HepG2 (cell line): ENCODE measurements at regions not wholly inside any gene's neighbourhood (a gene's known extent, or its start where the extent isn't known, plus 50 kb on each side); places are given as distances from the start of the nearest gene placed in this dataset.

Experiments
- ATAC-seq: fragments of 200-7000 bp; cut with Tn5 transposase; 3 replicates; pipeline ENCODE4 v1.9.1; 2020; ENCODE audit warnings: mild to moderate bottlenecking, moderate library complexity
- BruUV-seq: library from RNA; stranded (reverse); fragments of 400-500 nt; replicated peaks from 2 replicates; lab custom pipeline; 2021; lab: Mats Ljungman, UMichigan
- CTCF ChIA-PET: fragments of 300-600 bp; formaldehyde crosslinking; extraction: SDS; loops from one replicate; lab custom pipeline; 2021; ENCODE audit warnings: low total read pairs, inconsistent platforms, low intra/inter-chr PET ratio; lab: Yijun Ruan, JAX
- POLR2A ChIA-PET: fragments of 350-600 bp; sonication (Branson Sonifier 250); formaldehyde crosslinking; loops from one replicate; lab custom pipeline; 2020; ENCODE audit warnings: antibody characterized with exemption, inconsistent platforms; lab: Yijun Ruan, JAX
- DNase-seq: peaks from one replicate; pipeline ENCODE4 v3.0.0-alpha.2; 2015; ENCODE audit warnings: low spot score
- FAIRE-seq: peaks from 3 replicates; lab custom pipeline; 2011; peaks lifted over from hg19 to GRCh38; lab: Jason Lieb, UNC
- H2AFZ ChIP-seq: one replicate; pipeline ENCODE4 v1.6.1; 2011; ENCODE audit warnings: low read length, inconsistent platforms
- H3K27ac ChIP-seq: fragments of 300-600 bp; 3 replicates; pipeline ENCODE4 v1.8.0; 2011; ENCODE audit warnings: mixed run types, mild to moderate bottlenecking, mixed read lengths, low read length, inconsistent platforms; ENCODE audit not compliant: insufficient read depth; ENCODE audit errors: extremely low read length
- H3K27me3 ChIP-seq, 2 experiments: fragments of 200-600 bp in 1 of 2; 2 replicates in 1 of 2; 3 replicates in 1 of 2; pipeline versions ENCODE4 v1.6.0 to v1.8.0; 2011; ENCODE audit warnings: low read length in 2 of 2, mild to moderate bottlenecking in 2 of 2, moderate library complexity in 2 of 2, inconsistent platforms in 1 of 2; ENCODE audit not compliant: insufficient read depth in 2 of 2, control insufficient read depth in 1 of 2
- H3K36me3 ChIP-seq, 2 experiments: fragments of 200-600 bp in 1 of 2; replicated peaks in 1 of 2; 2 replicates in 1 of 2; 3 replicates in 1 of 2; pipeline versions ENCODE4 v1.5.1 to v1.8.0; 2011; ENCODE audit warnings: low read length in 2 of 2, inconsistent platforms in 1 of 2; ENCODE audit not compliant: insufficient read depth in 2 of 2, control insufficient read depth in 1 of 2
- H3K4me1 ChIP-seq: 2 replicates; pipeline ENCODE4 v1.5.1; 2012; ENCODE audit warnings: low read length, inconsistent platforms; ENCODE audit not compliant: insufficient read depth
- H3K4me2 ChIP-seq: 2 replicates; pipeline ENCODE4 v1.6.0; 2011; ENCODE audit warnings: low read depth, low read length, inconsistent platforms
- H3K4me3 ChIP-seq, 3 experiments: fragments of 200-600 bp in 1 of 3; sonication (generic), shearing (Covaris generic) in 1 of 3; replicated peaks in 1 of 3; 2 replicates each; pipeline ENCODE4 v1.5.1; 2011 to 2016; ENCODE audit warnings: low read length in 3 of 3, inconsistent platforms in 2 of 3, low read depth in 2 of 3, mild to moderate bottlenecking in 2 of 3, control low read depth in 1 of 3, mixed read lengths in 1 of 3; ENCODE audit not compliant: insufficient read depth in 1 of 3
- H3K79me2 ChIP-seq: one replicate; pipeline ENCODE4 v1.6.1; 2011; ENCODE audit warnings: low read length, inconsistent platforms; ENCODE audit not compliant: insufficient read depth
- H3K9ac ChIP-seq: 2 replicates; pipeline ENCODE4 v1.6.0; 2011; ENCODE audit warnings: mild to moderate bottlenecking, low read depth, low read length, inconsistent platforms; ENCODE audit not compliant: insufficient read depth
- H3K9me3 ChIP-seq: 2 replicates; pipeline ENCODE4 v1.5.1; 2012; ENCODE audit warnings: mild to moderate bottlenecking, low read length
- H4K20me1 ChIP-seq: 2 replicates; pipeline ENCODE4 v1.6.0; 2011; ENCODE audit warnings: inconsistent platforms, mild to moderate bottlenecking, low read length, moderate library complexity; ENCODE audit not compliant: insufficient read depth
- GABPA ChIP-seq, 2 experiments: IDR thresholded peaks; 2 replicates each; pipeline ENCODE4 v1.6.1; 2011 to 2016; ENCODE audit warnings: low read depth in 2 of 2, low read length in 1 of 2, missing biosample characterization in 1 of 2, missing genetic modification characterization in 1 of 2
- MTA3 ChIP-seq: sonication (generic); formaldehyde crosslinking; IDR thresholded peaks from 2 replicates; pipeline ENCODE4 v1.4.0; 2020; ENCODE audit warnings: missing genetic modification reagents
- RELA ChIP-seq: sonication (generic); formaldehyde crosslinking; IDR thresholded peaks from 2 replicates; pipeline ENCODE4 v1.4.0; 2020; ENCODE audit warnings: missing genetic modification reagents
- ZNF333 ChIP-seq: sonication (generic); formaldehyde crosslinking; IDR thresholded peaks from 2 replicates; pipeline ENCODE4 v1.4.0; 2020; ENCODE audit warnings: mild to moderate bottlenecking, missing genetic modification reagents, borderline replicate concordance
- ZNF570 ChIP-seq: sonication (generic); formaldehyde crosslinking; IDR thresholded peaks from 2 replicates; pipeline ENCODE4 v1.4.0; 2020; ENCODE audit warnings: mild to moderate bottlenecking, missing genetic modification reagents, borderline replicate concordance
- WGBS: methylation state at CpG from one replicate; pipeline ENCODE4 v1.1.6; 2017; ENCODE audit warnings: low lambda C conversion rate; 5-methylcytosine and 5-hydroxymethylcytosine counted together
- in situ Hi-C: cut with HindIII; loops from 2 replicates; pipeline ENCODE4 v1.10.0; 2017; ENCODE audit warnings: low pct_unique_long_range_greater_than_20kb; ENCODE audit not compliant: extremely low pct_ligation_motif_present
- intact Hi-C: fragments of 100-400 bp; cut with micrococcal nuclease; formaldehyde crosslinking; loops from one replicate; pipeline ENCODE4 v1.10.0; 2022; ENCODE audit not compliant: unreplicated experiment
- TF ChIP-seq, protein P1 (sequence below): IDR thresholded peaks from 2 replicates; pipeline ENCODE4 v1.6.1; 2016; ENCODE audit warnings: low read depth, missing genetic modification reagents, missing compliant biosample characterization
- TF ChIP-seq, protein P2 (sequence below): sonication (generic); formaldehyde crosslinking; IDR thresholded peaks from 2 replicates; pipeline ENCODE4 v1.4.0; 2020; ENCODE audit warnings: missing genetic modification reagents
- TF ChIP-seq, protein P3 (sequence below): sonication (generic); formaldehyde crosslinking; IDR thresholded peaks from 2 replicates; pipeline ENCODE4 v1.4.0; 2020; ENCODE audit warnings: missing genetic modification reagents, borderline replicate concordance

DNA sequence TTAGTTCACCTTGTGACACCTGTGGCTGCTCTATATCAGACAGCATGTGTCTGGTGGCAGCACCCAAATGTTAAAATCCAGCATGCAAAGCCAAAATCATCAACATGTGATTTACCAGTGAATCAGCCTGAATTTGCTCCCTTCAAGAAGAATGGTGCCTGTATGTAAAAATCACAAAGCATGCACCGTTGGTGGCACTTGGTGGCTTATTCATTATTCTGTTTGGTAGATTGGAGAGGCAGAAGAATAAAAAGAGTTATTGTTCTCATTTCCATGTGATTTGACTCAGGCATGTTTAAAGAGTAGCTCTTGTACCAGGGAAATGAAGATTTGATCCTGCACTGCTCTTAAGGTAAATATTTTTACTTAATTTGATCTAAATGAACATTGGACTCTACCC lies 143.9 kb upstream of the MPPED2 start:
- Histone ChIP-seq H3K4me2 (no peak overlapping the region), H3K9ac (no peak overlapping the region), H3K36me3 (no peaks in the 10 kb centered on the region), H3K4me1 (no peaks in the 10 kb centered on the region), H3K4me3 (no peak overlapping the region), H3K9me3 (no peaks in the 10 kb centered on the region), H2AFZ (no peak overlapping the region), H3K27me3 (no peaks in the 10 kb centered on the region), H3K79me2 (no peaks in the 10 kb centered on the region), H3K27ac (no peak overlapping the region), H4K20me1 (no peaks in the 10 kb centered on the region)
- POLR2A ChIA-PET = no interaction called here
- CTCF ChIA-PET = no interaction called here
- ATAC-seq = no peak
- no TSS peak for BruUV-seq
- intact Hi-C loops = no loop called here
- DNase-seq = no peak
- in situ Hi-C loops = no loop called here
- no peak for FAIRE-seq
- 0% methylated on average over 1 of the region's 1 CpG for WGBS
- TF ChIP-seq, protein P1, sequence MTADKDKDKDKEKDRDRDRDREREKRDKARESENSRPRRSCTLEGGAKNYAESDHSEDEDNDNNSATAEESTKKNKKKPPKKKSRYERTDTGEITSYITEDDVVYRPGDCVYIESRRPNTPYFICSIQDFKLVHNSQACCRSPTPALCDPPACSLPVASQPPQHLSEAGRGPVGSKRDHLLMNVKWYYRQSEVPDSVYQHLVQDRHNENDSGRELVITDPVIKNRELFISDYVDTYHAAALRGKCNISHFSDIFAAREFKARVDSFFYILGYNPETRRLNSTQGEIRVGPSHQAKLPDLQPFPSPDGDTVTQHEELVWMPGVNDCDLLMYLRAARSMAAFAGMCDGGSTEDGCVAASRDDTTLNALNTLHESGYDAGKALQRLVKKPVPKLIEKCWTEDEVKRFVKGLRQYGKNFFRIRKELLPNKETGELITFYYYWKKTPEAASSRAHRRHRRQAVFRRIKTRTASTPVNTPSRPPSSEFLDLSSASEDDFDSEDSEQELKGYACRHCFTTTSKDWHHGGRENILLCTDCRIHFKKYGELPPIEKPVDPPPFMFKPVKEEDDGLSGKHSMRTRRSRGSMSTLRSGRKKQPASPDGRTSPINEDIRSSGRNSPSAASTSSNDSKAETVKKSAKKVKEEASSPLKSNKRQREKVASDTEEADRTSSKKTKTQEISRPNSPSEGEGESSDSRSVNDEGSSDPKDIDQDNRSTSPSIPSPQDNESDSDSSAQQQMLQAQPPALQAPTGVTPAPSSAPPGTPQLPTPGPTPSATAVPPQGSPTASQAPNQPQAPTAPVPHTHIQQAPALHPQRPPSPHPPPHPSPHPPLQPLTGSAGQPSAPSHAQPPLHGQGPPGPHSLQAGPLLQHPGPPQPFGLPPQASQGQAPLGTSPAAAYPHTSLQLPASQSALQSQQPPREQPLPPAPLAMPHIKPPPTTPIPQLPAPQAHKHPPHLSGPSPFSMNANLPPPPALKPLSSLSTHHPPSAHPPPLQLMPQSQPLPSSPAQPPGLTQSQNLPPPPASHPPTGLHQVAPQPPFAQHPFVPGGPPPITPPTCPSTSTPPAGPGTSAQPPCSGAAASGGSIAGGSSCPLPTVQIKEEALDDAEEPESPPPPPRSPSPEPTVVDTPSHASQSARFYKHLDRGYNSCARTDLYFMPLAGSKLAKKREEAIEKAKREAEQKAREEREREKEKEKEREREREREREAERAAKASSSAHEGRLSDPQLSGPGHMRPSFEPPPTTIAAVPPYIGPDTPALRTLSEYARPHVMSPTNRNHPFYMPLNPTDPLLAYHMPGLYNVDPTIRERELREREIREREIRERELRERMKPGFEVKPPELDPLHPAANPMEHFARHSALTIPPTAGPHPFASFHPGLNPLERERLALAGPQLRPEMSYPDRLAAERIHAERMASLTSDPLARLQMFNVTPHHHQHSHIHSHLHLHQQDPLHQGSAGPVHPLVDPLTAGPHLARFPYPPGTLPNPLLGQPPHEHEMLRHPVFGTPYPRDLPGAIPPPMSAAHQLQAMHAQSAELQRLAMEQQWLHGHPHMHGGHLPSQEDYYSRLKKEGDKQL = no peak
- TF ChIP-seq ZNF333 (CRISPR knock-in tag) (no peak), GABPA (IDR thresholded peaks at IDR 0.05; ENCODE audit: low read depth, low read length) (no peak), GABPA (CRISPR knock-in tag; IDR thresholded peaks at IDR 0.05; ENCODE audit: low read depth) (no peak), ZNF570 (CRISPR knock-in tag) (no peak), RELA (CRISPR knock-in tag) (no peak), MTA3 (no peak)
- TF ChIP-seq, protein P2, sequence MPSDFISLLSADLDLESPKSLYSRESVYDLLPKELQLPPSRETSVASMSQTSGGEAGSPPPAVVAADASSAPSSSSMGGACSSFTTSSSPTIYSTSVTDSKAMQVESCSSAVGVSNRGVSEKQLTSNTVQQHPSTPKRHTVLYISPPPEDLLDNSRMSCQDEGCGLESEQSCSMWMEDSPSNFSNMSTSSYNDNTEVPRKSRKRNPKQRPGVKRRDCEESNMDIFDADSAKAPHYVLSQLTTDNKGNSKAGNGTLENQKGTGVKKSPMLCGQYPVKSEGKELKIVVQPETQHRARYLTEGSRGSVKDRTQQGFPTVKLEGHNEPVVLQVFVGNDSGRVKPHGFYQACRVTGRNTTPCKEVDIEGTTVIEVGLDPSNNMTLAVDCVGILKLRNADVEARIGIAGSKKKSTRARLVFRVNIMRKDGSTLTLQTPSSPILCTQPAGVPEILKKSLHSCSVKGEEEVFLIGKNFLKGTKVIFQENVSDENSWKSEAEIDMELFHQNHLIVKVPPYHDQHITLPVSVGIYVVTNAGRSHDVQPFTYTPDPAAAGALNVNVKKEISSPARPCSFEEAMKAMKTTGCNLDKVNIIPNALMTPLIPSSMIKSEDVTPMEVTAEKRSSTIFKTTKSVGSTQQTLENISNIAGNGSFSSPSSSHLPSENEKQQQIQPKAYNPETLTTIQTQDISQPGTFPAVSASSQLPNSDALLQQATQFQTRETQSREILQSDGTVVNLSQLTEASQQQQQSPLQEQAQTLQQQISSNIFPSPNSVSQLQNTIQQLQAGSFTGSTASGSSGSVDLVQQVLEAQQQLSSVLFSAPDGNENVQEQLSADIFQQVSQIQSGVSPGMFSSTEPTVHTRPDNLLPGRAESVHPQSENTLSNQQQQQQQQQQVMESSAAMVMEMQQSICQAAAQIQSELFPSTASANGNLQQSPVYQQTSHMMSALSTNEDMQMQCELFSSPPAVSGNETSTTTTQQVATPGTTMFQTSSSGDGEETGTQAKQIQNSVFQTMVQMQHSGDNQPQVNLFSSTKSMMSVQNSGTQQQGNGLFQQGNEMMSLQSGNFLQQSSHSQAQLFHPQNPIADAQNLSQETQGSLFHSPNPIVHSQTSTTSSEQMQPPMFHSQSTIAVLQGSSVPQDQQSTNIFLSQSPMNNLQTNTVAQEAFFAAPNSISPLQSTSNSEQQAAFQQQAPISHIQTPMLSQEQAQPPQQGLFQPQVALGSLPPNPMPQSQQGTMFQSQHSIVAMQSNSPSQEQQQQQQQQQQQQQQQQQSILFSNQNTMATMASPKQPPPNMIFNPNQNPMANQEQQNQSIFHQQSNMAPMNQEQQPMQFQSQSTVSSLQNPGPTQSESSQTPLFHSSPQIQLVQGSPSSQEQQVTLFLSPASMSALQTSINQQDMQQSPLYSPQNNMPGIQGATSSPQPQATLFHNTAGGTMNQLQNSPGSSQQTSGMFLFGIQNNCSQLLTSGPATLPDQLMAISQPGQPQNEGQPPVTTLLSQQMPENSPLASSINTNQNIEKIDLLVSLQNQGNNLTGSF (CRISPR knock-in tag) = no peak
- TF ChIP-seq, protein P3, sequence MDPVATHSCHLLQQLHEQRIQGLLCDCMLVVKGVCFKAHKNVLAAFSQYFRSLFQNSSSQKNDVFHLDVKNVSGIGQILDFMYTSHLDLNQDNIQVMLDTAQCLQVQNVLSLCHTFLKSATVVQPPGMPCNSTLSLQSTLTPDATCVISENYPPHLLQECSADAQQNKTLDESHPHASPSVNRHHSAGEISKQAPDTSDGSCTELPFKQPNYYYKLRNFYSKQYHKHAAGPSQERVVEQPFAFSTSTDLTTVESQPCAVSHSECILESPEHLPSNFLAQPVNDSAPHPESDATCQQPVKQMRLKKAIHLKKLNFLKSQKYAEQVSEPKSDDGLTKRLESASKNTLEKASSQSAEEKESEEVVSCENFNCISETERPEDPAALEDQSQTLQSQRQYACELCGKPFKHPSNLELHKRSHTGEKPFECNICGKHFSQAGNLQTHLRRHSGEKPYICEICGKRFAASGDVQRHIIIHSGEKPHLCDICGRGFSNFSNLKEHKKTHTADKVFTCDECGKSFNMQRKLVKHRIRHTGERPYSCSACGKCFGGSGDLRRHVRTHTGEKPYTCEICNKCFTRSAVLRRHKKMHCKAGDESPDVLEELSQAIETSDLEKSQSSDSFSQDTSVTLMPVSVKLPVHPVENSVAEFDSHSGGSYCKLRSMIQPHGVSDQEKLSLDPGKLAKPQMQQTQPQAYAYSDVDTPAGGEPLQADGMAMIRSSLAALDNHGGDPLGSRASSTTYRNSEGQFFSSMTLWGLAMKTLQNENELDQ (CRISPR knock-in tag) = no peak
